ENCODE measurements at regions not wholly inside any gene's neighbourhood (a gene's known extent, or its start where the extent isn't known, plus 50 kb on each side); places are given as distances from the start of the nearest gene placed in this dataset.

GRCh38 chr12:118694128-118694775 lies 287.1 kb upstream of the SRRM4 start:
- DNase-seq (ENCODE audit: low read depth): no peak

GRCh38 chr12:118704527-118705241 lies 276.7 kb upstream of the SRRM4 start:
- DNase-seq (ENCODE audit: low read depth): no peak

GRCh38 chr12:118706437-118706836 lies 274.9 kb upstream of the SRRM4 start:
- DNase-seq (ENCODE audit: low read depth): no peak

- DNase-seq (ENCODE audit: low read depth): no peak
These were observed 271.4 kb upstream of the SRRM4 start for GRCh38 chr12:118709946-118710345.

DNA sequence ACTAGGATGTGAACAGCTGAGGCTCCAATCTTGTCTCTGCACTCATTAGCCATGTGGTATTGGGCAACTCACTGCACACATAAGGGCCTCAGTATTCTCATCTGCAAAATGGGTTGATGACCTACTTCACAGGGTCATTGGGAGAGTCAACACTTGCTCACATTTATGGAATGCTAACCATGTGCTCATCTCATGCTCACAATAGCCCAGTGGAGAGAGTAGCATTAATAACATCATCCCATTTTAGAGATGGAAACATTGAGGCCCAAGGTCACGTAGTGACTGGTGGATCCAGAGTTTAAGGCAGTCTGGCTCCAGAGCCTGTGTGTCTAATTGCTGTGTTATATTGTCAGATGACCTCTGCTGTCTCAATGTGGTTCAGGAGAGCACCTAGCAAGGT lies 270.2 kb upstream of the SRRM4 start:
- no peak for DNase-seq (ENCODE audit: low read depth)

- no peak for DNase-seq (ENCODE audit: low read depth)
These were observed 267.3 kb upstream of the SRRM4 start for GRCh38 chr12:118714051-118714460.

- DNase-seq (ENCODE audit: low read depth): no peak
These were observed 266.8 kb upstream of the SRRM4 start for GRCh38 chr12:118714500-118714899.

- DNase-seq (ENCODE audit: low read depth): no peak
These were observed 265.7 kb upstream of the SRRM4 start for GRCh38 chr12:118715647-118716046.

DNA sequence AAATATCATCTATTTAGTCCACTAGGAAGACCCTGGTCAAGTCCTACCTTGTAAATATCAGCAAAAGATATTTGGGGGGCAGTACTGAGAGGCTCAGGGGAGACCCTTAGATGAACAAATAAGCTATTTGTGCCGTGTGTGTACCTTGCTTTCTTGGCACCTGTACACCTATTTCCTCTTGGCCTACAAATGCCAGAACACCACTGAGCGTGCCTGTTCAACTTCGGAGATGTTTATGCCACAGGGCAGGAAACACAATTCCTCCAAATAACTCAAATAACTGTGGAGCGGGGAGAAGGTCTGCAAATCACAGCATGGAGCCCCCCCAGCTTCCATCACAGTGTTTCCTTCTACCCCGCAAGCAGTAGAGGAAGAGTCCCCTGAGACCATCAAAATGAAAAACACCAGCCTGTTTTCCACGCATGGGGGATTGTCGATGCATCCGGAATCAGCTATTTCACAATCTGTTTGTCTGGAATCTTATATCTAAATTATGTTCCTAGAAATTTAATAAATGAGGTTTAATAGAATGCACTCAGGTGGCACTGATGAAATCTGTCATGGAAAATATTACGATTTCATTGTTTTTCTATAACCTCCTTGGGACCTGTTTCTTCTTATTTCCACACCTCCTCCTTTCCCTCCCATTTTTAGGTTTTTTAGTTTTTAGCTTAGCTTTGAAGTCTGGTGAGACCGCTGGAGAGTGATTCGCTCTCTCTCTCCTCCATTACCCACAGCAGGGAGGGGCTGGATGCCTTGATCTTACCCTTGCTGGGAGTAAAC lies 254.0 kb upstream of the SRRM4 start:
- no peak for DNase-seq (ENCODE audit: low read depth)

GRCh38 chr12:118727979-118728366 lies 253.4 kb upstream of the SRRM4 start:
- no peak for DNase-seq (ENCODE audit: low read depth)

- DNase-seq (ENCODE audit: low read depth): no peak
These were observed 247.1 kb upstream of the SRRM4 start for GRCh38 chr12:118734266-118734665.

DNA sequence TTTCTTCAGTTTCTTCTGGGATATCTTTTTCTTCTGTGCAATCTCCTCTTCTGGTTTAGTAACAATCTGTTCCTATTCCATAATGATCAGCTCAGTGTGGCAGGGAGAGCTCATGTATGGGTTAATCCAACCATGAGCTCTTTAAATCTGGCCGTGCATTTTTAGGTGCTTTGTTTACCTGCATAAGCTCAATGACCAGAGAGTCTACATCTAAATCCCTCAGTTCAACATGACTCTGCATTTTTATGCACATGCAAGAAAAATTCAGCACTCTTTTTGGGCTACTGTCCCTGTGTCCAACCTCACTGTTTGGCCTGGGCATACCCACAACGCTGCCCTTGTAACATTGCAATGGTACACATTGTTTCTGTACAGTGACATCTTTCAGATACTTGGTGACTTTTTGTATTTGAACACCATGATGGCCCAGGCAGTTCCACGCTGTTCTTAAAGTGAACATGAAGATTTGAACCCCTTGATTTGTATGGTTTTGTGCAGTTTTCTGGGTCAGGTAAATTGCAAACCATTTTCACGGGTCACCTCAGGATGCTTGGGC lies 243.3 kb upstream of the SRRM4 start:
- DNase-seq (ENCODE audit: low read depth): no peak

DNA sequence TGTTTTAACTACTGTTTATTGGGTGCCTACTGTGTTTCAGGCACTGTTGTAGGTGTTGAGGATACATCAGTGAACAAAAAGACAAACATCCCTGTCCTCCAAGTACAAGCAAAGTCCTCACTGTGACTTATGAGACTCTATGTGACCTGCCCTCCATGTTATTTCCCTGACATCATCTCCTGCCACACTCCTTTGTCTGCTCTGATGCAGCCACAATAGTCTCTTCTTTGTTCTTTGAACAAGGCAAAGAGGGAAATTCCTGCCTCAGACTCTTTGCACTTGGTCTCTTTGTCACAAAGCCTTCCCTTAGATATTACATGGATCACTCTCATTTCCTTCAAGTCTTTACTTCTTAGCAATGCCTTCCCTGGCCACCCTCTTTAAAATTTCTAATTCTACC lies 240.1 kb upstream of the SRRM4 start:
- no peak for DNase-seq (ENCODE audit: low read depth)

GRCh38 chr12:118742431-118742830 lies 238.9 kb upstream of the SRRM4 start:
- DNase-seq (ENCODE audit: low read depth): no peak

DNA sequence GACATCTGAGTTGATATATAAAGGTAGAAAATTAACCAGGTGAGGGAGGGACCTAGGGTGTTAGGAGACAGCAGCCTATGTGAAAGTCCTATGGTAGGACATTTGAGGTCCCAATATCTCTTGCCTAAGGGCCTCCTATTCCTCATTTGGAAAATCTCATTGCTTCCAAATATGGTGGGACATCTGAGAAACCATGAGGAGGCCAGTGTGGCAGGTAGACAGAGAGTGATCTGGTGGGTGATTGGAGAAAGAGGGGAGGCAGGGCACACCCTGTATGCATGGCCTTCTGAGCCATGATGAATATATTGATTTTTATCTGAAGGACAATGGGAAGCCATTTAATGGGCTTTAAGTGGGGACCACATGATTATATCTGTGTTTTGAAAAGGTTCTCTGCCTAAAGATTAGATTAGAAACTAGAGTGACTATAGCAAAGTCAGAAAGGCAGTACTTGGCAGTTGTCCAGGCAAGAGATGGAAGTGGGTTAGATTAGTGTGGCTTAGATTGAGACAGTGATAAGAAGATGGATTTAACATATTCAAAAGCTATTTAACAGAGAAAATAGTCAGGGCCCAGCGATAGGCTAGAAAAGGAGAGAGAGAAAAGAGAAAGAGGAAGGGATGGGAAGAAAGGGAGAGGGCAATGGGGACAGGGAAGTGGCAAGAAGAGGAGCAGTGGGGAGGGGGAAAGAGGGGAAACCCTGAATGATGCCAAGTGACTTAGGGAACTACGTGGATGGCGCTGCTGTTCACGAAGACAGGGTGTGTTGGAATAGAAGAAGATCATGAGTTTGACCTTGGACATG lies 237.2 kb upstream of the SRRM4 start:
- no peak for DNase-seq (ENCODE audit: low read depth)

DNA sequence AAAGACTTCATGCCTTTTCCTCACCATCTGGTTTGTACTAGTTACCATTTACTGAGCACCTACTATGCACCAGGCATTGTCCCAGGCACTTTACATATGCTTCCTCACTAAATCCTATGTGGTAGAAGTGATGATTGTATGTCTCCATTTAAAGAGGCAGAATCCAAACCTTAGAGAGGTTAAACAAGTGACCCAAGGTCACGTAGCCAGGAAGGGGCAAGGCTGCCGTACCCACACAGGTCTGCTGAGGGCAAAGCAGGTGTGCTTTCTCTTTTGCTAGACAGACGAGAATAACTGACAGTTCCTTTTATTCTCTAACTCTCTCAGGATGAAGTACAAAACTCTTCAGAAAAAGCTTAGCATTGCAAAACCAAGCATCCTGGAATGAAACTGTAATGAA lies 235.2 kb upstream of the SRRM4 start:
- DNase-seq (ENCODE audit: low read depth): no peak

GRCh38 chr12:118746960-118747359 lies 234.4 kb upstream of the SRRM4 start:
- no peak for DNase-seq (ENCODE audit: low read depth)

DNA sequence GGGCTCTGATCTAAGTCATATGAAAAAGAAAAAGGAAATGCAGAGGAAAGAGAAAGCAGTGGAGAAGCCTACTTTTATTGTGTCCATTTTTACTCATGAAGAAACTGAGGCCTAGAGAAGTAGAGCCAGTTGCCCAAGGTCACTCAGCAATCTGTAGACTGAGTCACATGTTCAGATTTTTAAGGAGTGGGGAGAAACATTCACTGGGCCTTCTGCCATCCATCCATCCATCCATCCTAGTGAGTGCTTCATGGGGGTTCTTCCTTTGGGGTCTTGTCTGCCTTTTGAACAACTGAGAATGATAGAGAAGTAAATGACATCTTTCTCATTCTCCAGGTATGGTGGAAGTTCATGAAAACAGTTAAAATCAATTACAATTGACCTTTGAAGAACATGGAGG lies 233.6 kb upstream of the SRRM4 start:
- DNase-seq (ENCODE audit: low read depth): no peak

- DNase-seq (ENCODE audit: low read depth): no peak
These were observed 232.6 kb upstream of the SRRM4 start for GRCh38 chr12:118748478-118749380.

- no peak for DNase-seq (ENCODE audit: low read depth)
These were observed 231.7 kb upstream of the SRRM4 start for GRCh38 chr12:118749646-118750045.

- DNase-seq (ENCODE audit: low read depth): no peak
These were observed 230.7 kb upstream of the SRRM4 start for GRCh38 chr12:118750666-118751065.

All from forelimb muscle (tissue), 1 donor.